A549 (cell line): ENCODE measurements at regions not wholly inside any gene's neighbourhood (a gene's known extent, or its start where the extent isn't known, plus 50 kb on each side); places are given as distances from the start of the nearest gene placed in this dataset.

Experiments
- EHMT2 ChIP-seq: fragments of 200-600 bp; sonication (generic); IDR thresholded peaks from 2 replicates; pipeline ENCODE4 v1.6.1; 2016; ENCODE audit warnings: antibody characterized with exemption, low read depth, mild to moderate bottlenecking, moderate library complexity
- FOSL2 ChIP-seq, 2 experiments: fragments of 450-650 bp in 1 of 2; fragments of >200 bp in 1 of 2; sonication (Bioruptor Twin) in 1 of 2; formaldehyde crosslinking; IDR thresholded peaks; 2 replicates each; pipeline versions ENCODE4 v1.5.0 to v1.6.1; 2016 to 2020; ENCODE audit warnings: mild to moderate bottlenecking in 1 of 2, moderate library complexity in 1 of 2
- MAFK ChIP-seq: fragments of 450-650 bp; IDR thresholded peaks from 2 replicates; pipeline ENCODE4 v1.6.1; 2014; ENCODE audit not compliant: partially characterized antibody
- MYC ChIP-seq: IDR thresholded peaks from 2 replicates; pipeline ENCODE4 v1.6.1; 2012; ENCODE audit warnings: mild to moderate bottlenecking, inconsistent platforms, low read length, improper control_type of control experiment, borderline replicate concordance
- TF ChIP-seq, protein P1 (sequence below): fragments of >200 bp; sonication (Bioruptor Twin); formaldehyde crosslinking; IDR thresholded peaks from 3 replicates; pipeline ENCODE4 v1.5.1; 2016
- TF ChIP-seq, protein P2 (sequence below): fragments of 200-600 bp; sonication (generic); IDR thresholded peaks from 2 replicates; pipeline ENCODE4 v1.6.1; 2016; ENCODE audit warnings: antibody characterized with exemption, mild to moderate bottlenecking, moderate library complexity

DNA sequence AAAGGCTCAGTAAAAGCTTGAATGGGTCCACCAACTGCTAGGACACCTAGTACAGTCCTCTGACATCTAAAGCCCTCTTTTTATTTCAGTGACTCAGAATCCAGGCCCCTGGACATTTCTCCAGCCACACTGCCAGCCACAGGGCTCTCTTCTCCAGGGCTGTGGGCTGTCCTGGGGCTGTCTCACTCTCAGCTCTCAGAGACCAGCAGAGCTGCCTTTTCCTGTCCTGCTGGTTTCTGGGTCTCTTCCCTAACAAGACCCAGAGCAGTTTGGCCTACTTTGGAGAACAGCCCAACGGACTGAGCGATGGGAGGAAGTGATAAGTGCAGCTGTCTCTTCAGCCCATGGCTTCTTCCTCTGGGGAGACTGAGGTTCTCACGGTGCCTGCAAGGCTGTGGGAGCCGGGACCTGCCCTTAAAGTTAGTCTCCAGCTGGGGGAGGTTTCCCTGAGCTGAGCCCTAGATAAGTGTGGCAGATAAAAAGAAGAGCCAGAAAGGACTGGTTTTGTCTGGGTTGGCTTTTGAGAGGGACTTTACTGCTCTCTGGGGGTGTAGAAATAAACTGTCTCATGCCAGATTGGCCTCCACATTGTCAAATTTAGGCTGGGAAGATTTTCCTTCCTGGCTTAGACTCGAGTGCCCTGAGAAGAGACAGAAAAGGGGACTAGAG is 979.8 kb downstream of the VRK1 start:
- TF ChIP-seq, protein P1, sequence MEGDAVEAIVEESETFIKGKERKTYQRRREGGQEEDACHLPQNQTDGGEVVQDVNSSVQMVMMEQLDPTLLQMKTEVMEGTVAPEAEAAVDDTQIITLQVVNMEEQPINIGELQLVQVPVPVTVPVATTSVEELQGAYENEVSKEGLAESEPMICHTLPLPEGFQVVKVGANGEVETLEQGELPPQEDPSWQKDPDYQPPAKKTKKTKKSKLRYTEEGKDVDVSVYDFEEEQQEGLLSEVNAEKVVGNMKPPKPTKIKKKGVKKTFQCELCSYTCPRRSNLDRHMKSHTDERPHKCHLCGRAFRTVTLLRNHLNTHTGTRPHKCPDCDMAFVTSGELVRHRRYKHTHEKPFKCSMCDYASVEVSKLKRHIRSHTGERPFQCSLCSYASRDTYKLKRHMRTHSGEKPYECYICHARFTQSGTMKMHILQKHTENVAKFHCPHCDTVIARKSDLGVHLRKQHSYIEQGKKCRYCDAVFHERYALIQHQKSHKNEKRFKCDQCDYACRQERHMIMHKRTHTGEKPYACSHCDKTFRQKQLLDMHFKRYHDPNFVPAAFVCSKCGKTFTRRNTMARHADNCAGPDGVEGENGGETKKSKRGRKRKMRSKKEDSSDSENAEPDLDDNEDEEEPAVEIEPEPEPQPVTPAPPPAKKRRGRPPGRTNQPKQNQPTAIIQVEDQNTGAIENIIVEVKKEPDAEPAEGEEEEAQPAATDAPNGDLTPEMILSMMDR, result no peak
- no peak for TF ChIP-seq EHMT2
- TF ChIP-seq MYC, result no peak
- TF ChIP-seq, protein P2, sequence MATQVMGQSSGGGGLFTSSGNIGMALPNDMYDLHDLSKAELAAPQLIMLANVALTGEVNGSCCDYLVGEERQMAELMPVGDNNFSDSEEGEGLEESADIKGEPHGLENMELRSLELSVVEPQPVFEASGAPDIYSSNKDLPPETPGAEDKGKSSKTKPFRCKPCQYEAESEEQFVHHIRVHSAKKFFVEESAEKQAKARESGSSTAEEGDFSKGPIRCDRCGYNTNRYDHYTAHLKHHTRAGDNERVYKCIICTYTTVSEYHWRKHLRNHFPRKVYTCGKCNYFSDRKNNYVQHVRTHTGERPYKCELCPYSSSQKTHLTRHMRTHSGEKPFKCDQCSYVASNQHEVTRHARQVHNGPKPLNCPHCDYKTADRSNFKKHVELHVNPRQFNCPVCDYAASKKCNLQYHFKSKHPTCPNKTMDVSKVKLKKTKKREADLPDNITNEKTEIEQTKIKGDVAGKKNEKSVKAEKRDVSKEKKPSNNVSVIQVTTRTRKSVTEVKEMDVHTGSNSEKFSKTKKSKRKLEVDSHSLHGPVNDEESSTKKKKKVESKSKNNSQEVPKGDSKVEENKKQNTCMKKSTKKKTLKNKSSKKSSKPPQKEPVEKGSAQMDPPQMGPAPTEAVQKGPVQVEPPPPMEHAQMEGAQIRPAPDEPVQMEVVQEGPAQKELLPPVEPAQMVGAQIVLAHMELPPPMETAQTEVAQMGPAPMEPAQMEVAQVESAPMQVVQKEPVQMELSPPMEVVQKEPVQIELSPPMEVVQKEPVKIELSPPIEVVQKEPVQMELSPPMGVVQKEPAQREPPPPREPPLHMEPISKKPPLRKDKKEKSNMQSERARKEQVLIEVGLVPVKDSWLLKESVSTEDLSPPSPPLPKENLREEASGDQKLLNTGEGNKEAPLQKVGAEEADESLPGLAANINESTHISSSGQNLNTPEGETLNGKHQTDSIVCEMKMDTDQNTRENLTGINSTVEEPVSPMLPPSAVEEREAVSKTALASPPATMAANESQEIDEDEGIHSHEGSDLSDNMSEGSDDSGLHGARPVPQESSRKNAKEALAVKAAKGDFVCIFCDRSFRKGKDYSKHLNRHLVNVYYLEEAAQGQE, result no peak
- TF ChIP-seq FOSL2 (IDR thresholded peaks at IDR 0.05), result no peak
- no peak for TF ChIP-seq FOSL2 (CRISPR knock-in tag; IDR thresholded peaks at IDR 0.05)
- no peak for TF ChIP-seq MAFK
